Loucy (cell line): ENCODE measurements at regions not wholly inside any gene's neighbourhood (a gene's known extent, or its start where the extent isn't known, plus 50 kb on each side); places are given as distances from the start of the nearest gene placed in this dataset.

ENCODE experiments used
- EZH2phosphoT487 ChIP-seq: fragments of 200-600 bp; IDR thresholded peaks from 2 replicates; pipeline ENCODE4 v1.6.1; 2018; ENCODE audit warnings: antibody characterized with exemption, mild to moderate bottlenecking, moderate library complexity, borderline replicate concordance
- TF ChIP-seq, protein P1 (sequence below): fragments of 200-600 bp; sonication (generic); conservative IDR thresholded peaks from 2 replicates; pipeline ENCODE4 v1.5.1; 2014; ENCODE audit warnings: mild to moderate bottlenecking, antibody characterized with exemption, low read length

DNA sequence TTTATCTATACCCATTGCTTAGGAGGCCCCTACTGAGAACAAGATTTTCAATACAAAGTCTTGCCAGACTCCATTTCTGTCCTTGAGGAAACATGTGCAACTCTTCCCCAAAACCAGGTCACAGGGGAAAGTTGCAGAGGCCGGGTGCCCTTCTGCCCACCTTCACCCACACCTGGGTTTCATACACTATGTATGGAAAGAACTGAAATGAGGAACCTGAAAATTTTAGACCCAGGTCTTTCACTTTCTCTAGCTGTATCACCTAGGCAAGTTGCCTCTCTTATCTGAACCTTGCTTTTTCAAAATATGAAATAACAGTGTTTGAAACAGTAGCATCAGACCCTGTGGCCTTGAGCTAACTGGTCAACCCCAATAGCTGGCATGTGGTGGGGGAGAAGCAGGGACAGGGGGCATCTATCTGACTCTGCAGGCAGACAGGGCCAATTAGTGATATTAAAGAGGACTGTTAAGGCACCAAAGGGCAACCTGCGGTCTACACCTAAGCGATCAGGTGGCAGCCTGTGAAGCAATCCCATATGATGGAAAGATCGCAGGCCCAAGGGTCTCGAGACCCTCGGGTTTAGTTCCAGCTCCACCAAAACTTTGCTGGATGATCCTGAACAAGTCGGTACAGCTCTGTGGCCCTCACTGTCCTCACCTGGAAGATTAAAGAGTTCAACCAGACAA, 346.5 kb downstream of the BCL11B start:
- TF ChIP-seq, protein P1, sequence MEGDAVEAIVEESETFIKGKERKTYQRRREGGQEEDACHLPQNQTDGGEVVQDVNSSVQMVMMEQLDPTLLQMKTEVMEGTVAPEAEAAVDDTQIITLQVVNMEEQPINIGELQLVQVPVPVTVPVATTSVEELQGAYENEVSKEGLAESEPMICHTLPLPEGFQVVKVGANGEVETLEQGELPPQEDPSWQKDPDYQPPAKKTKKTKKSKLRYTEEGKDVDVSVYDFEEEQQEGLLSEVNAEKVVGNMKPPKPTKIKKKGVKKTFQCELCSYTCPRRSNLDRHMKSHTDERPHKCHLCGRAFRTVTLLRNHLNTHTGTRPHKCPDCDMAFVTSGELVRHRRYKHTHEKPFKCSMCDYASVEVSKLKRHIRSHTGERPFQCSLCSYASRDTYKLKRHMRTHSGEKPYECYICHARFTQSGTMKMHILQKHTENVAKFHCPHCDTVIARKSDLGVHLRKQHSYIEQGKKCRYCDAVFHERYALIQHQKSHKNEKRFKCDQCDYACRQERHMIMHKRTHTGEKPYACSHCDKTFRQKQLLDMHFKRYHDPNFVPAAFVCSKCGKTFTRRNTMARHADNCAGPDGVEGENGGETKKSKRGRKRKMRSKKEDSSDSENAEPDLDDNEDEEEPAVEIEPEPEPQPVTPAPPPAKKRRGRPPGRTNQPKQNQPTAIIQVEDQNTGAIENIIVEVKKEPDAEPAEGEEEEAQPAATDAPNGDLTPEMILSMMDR = no peak
- no peak for TF ChIP-seq EZH2phosphoT487
